NB4 (cell line): ENCODE measurements at regions not wholly inside any gene's neighbourhood (a gene's known extent, or its start where the extent isn't known, plus 50 kb on each side); places are given as distances from the start of the nearest gene placed in this dataset.
A peak's percentile ranks its signal among the peaks of the same experiment; 100 is the strongest.

Experiments
- DNase-seq: peaks from one replicate; pipeline ENCODE4 v3.0.0; 2010; ENCODE audit warnings: low read depth
- H3K4me3 ChIP-seq: one replicate; pipeline ENCODE4 v1.5.1; 2011; ENCODE audit warnings: mild to moderate bottlenecking, low read depth, low read length, moderate library complexity
- CTCF ChIP-seq: IDR thresholded peaks from one replicate; pipeline ENCODE4 v1.5.1; 2012; ENCODE audit warnings: low read depth, low read length
- MAX ChIP-seq: IDR thresholded peaks from 2 replicates; pipeline ENCODE4 v1.6.1; 2011; ENCODE audit warnings: low read depth, low read length
- MYC ChIP-seq: IDR thresholded peaks from 2 replicates; pipeline ENCODE4 v1.6.1; 2011; ENCODE audit warnings: low read depth, low read length
- POLR2A ChIP-seq: IDR thresholded peaks from 2 replicates; pipeline ENCODE4 v1.6.1; 2011; ENCODE audit warnings: mild to moderate bottlenecking; ENCODE audit not compliant: insufficient read length; ENCODE audit errors: extremely low read depth

GRCh38 chr22:46068181-46068592, 82.1 kb upstream of the PPARA start:
- H3K4me3 ChIP-seq, result no peak overlapping the region
- no peak for TF ChIP-seq MAX
- TF ChIP-seq CTCF, result no peak
- no peak for TF ChIP-seq POLR2A
- TF ChIP-seq MYC, result no peak

GRCh38 chr22:46068593-46069491, 81.5 kb upstream of the PPARA start:
- DNase-seq, result peak; percentile 27
- H3K4me3 ChIP-seq, result peak overlapping the region; percentile 72
- no peak for TF ChIP-seq MYC
- TF ChIP-seq POLR2A, result no peak
- TF ChIP-seq CTCF, result no peak
- TF ChIP-seq MAX, result no peak

More at GRCh38 chr22:46068181-46068592, 82.1 kb upstream of the PPARA start:
- no peak for DNase-seq

GRCh38 chr22:46069521-46070214, 80.7 kb upstream of the PPARA start:
- H3K4me3 ChIP-seq, result peak overlapping the region; percentile 72
- no peak for TF ChIP-seq CTCF
- 0 out of 2 replicates have a peak, but pooled peaks have one; percentile 11 for TF ChIP-seq MAX
- TF ChIP-seq MYC, result peak; percentile 46; the same call in 1 of the 2 replicates
- peak; percentile 43 for TF ChIP-seq POLR2A
- peak; percentile 89 for DNase-seq

- peak; percentile 75 for DNase-seq
- H3K4me3 ChIP-seq, result peak overlapping the region; percentile 72
- TF ChIP-seq MYC, result no peak
- no peak for TF ChIP-seq CTCF
- no peak for TF ChIP-seq POLR2A
- no peak for TF ChIP-seq MAX
Observed at GRCh38 chr22:46070215-46070802, 80.0 kb upstream of the PPARA start.

- peak overlapping the region; percentile 72 for H3K4me3 ChIP-seq
- TF ChIP-seq CTCF (no peak), MAX (no peak), MYC (no peak)
- peak; percentile 77 for DNase-seq
Observed at GRCh38 chr22:46070803-46071450, 79.4 kb upstream of the PPARA start.
